GM23248 (cell line): ENCODE measurements at regions not wholly inside any gene's neighbourhood (a gene's known extent, or its start where the extent isn't known, plus 50 kb on each side); places are given as distances from the start of the nearest gene placed in this dataset.

Source experiments
- EZH2 ChIP-seq: fragments of 200-600 bp; sonication (generic); IDR thresholded peaks from 2 replicates; pipeline ENCODE4 v1.6.1; 2018; ENCODE audit warnings: antibody characterized with exemption, mild to moderate bottlenecking; ENCODE audit not compliant: insufficient read depth, poor library complexity, severe bottlenecking
- EZH2phosphoT487 ChIP-seq: fragments of 200-600 bp; sonication (generic); IDR thresholded peaks from 2 replicates; pipeline ENCODE4 v1.6.1; 2018; ENCODE audit warnings: antibody characterized with exemption, moderate library complexity, mild to moderate bottlenecking, low read depth; ENCODE audit not compliant: insufficient read depth

GRCh38 chr12:90013409-90013808 lies 304.8 kb upstream of the ATP2B1 start:
- no peak for TF ChIP-seq EZH2
- TF ChIP-seq EZH2phosphoT487: no peak
